Iris pigment epithelial cell (primary cell): ENCODE measurements at regions not wholly inside any gene's neighbourhood (a gene's known extent, or its start where the extent isn't known, plus 50 kb on each side); places are given as distances from the start of the nearest gene placed in this dataset.

Source experiments
- DNase-seq: peaks from one replicate; pipeline ENCODE4 v3.0.0-alpha.2; 2011; ENCODE audit warnings: low read depth

- DNase-seq = no peak
Measured at GRCh38 chr22:18731075-18731666, 119.5 kb upstream of the RIMBP3 start.

- peak; percentile 0 for DNase-seq
Measured at GRCh38 chr22:18730410-18730809, 118.7 kb upstream of the RIMBP3 start.
